ENCODE measurements at regions not wholly inside any gene's neighbourhood (a gene's known extent, or its start where the extent isn't known, plus 50 kb on each side); places are given as distances from the start of the nearest gene placed in this dataset.
"Not testable (repeated sequence)": the region's sequence is repeated elsewhere in the genome, so short reads cannot be mapped to it uniquely, and the experiment has no call there.

GRCh38 chr1:166307261-166308188 lies 140.7 kb upstream of the FAM78B start:
- DNase-seq, result peak; percentile 74

- not testable (repeated sequence) for DNase-seq
Measured at GRCh38 chr1:166316306-166316705, 149.5 kb upstream of the FAM78B start.

GRCh38 chr1:166322470-166322869 lies 155.7 kb upstream of the FAM78B start:
- no peak for DNase-seq

- DNase-seq, result no peak
Measured at GRCh38 chr1:166327886-166328285, 161.1 kb upstream of the FAM78B start.

- no peak for DNase-seq
Measured at GRCh38 chr1:166328956-166329355, 162.2 kb upstream of the FAM78B start.

GRCh38 chr1:166330096-166330495 lies 163.3 kb upstream of the FAM78B start:
- DNase-seq, result no peak

GRCh38 chr1:166338105-166338504 lies 171.3 kb upstream of the FAM78B start:
- no peak for DNase-seq

- DNase-seq, result no peak
Measured at GRCh38 chr1:166340709-166341108, 173.9 kb upstream of the FAM78B start.

- no peak for DNase-seq
Measured at GRCh38 chr1:166343276-166343675, 176.5 kb upstream of the FAM78B start.

GRCh38 chr1:166350490-166350889 lies 183.7 kb upstream of the FAM78B start:
- DNase-seq, result peak; percentile 71

- no peak for DNase-seq
Measured at GRCh38 chr1:166351676-166352075, 184.9 kb upstream of the FAM78B start.

GRCh38 chr1:166353213-166353612 lies 186.4 kb upstream of the FAM78B start:
- DNase-seq, result no peak

GRCh38 chr1:166354406-166354805 lies 187.6 kb upstream of the FAM78B start:
- no peak for DNase-seq

- no peak for DNase-seq
Measured at GRCh38 chr1:166365081-166365480, 198.3 kb upstream of the FAM78B start.

- no peak for DNase-seq
Measured at GRCh38 chr1:166368030-166368429, 201.2 kb upstream of the FAM78B start.

GRCh38 chr1:166377896-166378295 lies 211.1 kb upstream of the FAM78B start:
- DNase-seq, result no peak

GRCh38 chr1:166378805-166379204 lies 212.0 kb upstream of the FAM78B start:
- no peak for DNase-seq

GRCh38 chr1:166379447-166379846 lies 212.6 kb upstream of the FAM78B start:
- DNase-seq, result no peak

- DNase-seq, result no peak
Measured at GRCh38 chr1:166383137-166383536, 216.3 kb upstream of the FAM78B start.

- DNase-seq, result no peak
Measured at GRCh38 chr1:166383635-166384346, 217.0 kb upstream of the FAM78B start.

GRCh38 chr1:166384948-166385347 lies 218.1 kb upstream of the FAM78B start:
- no peak for DNase-seq

GRCh38 chr1:166390366-166391033 lies 223.7 kb upstream of the FAM78B start:
- no peak for DNase-seq

- no peak for DNase-seq
Measured at GRCh38 chr1:166391279-166392066, 224.7 kb upstream of the FAM78B start.

Data from NCI-H1105 treated with DMSO at 0.1 percent for 48 hours (cell line).